Suprapubic skin (tissue), 3 donors: ENCODE measurements at regions not wholly inside any gene's neighbourhood (a gene's known extent, or its start where the extent isn't known, plus 50 kb on each side); places are given as distances from the start of the nearest gene placed in this dataset.

Experiments
- POLR2A ChIP-seq, 2 donors: fragments of 450-650 bp; IDR thresholded peaks; one replicate each; pipeline ENCODE4 v1.6.1; 2017; ENCODE audit warnings: antibody characterized with exemption in 2 of 2, mild to moderate bottlenecking in 2 of 2, moderate library complexity in 2 of 2
- TF ChIP-seq, protein P1 (sequence below), 2 donors: fragments of 200-600 bp in 1 of 2; fragments of 450-650 bp in 1 of 2; sonication (generic) in 1 of 2; IDR thresholded peaks; one replicate each; pipeline ENCODE4 v1.5.1; 2016 to 2019; ENCODE audit warnings: antibody characterized with exemption in 2 of 2, mild to moderate bottlenecking in 1 of 2, moderate library complexity in 1 of 2

DNA sequence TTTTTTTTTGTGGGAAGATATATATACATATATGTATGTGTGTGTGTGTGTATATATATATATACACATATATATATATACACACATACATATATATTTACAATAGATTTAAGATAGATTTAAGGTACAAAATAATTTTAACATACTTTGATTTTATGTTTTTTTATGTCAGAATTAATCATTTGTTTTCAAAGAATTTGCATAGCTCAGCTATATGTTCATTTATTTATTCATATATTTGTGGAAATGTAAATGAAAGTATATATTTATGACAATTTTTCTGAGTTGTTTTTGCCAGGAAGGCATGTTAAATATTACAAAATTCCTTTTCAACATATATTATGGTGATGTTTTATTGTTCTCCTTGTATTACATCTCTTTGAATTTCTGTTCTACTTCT lies 887.4 kb upstream of the NOVA1 start:
- TF ChIP-seq, protein P1, sequence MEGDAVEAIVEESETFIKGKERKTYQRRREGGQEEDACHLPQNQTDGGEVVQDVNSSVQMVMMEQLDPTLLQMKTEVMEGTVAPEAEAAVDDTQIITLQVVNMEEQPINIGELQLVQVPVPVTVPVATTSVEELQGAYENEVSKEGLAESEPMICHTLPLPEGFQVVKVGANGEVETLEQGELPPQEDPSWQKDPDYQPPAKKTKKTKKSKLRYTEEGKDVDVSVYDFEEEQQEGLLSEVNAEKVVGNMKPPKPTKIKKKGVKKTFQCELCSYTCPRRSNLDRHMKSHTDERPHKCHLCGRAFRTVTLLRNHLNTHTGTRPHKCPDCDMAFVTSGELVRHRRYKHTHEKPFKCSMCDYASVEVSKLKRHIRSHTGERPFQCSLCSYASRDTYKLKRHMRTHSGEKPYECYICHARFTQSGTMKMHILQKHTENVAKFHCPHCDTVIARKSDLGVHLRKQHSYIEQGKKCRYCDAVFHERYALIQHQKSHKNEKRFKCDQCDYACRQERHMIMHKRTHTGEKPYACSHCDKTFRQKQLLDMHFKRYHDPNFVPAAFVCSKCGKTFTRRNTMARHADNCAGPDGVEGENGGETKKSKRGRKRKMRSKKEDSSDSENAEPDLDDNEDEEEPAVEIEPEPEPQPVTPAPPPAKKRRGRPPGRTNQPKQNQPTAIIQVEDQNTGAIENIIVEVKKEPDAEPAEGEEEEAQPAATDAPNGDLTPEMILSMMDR (IDR thresholded peaks at IDR 0.05): no peak
- TF ChIP-seq POLR2A (IDR thresholded peaks at IDR 0.05): no peak
